HCT116 (cell line): ENCODE measurements at regions not wholly inside any gene's neighbourhood (a gene's known extent, or its start where the extent isn't known, plus 50 kb on each side); places are given as distances from the start of the nearest gene placed in this dataset.
"Not testable (repeated sequence)": the region's sequence is repeated elsewhere in the genome, so short reads cannot be mapped to it uniquely, and the experiment has no call there.

Source experiments
- ATAC-seq: fragments of 200-7000 bp; cut with Tn5 transposase; 2 replicates; pipeline ENCODE4 v1.9.1; 2020; ENCODE audit warnings: mild to moderate bottlenecking, moderate library complexity
- BruUV-seq: library from RNA; stranded (reverse); fragments of 400-500 nt; replicated peaks from 2 replicates; lab custom pipeline; 2021; lab: Mats Ljungman, UMichigan
- CTCF ChIA-PET: fragments of 300-600 bp; sonication (Branson Sonifier 250); formaldehyde crosslinking; loops from one replicate; lab custom pipeline; 2021; ENCODE audit warnings: antibody characterized with exemption; lab: Charles Lee
- POLR2A ChIA-PET: fragments of 300-600, 350-600 bp; sonication (Branson Sonifier 250); formaldehyde crosslinking; loops from one replicate; lab custom pipeline; 2021; ENCODE audit warnings: antibody characterized with exemption; lab: Charles Lee
- RAD21 ChIA-PET, 2 experiments: fragments of 300-600 bp; sonication (Branson Sonifier 250); formaldehyde crosslinking; loops; one replicate each; lab custom pipeline; 2023; ENCODE audit warnings: low total read pairs in 2 of 2; ENCODE audit not compliant: uncharacterized antibody in 2 of 2, unreplicated experiment in 2 of 2, low non-redundant PET in 1 of 2; lab: Charles Lee
- DNase-seq: peaks from one replicate; pipeline ENCODE4 v3.0.0-alpha.2; 2010; ENCODE audit warnings: low read depth, low spot score
- H2AFZ ChIP-seq: fragments of 200-600 bp; shearing (Covaris generic), sonication (generic); 2 replicates; pipeline ENCODE4 v1.6.1; 2017; ENCODE audit warnings: low read depth, mixed run types, mixed read lengths, antibody characterized with exemption, low read length; ENCODE audit not compliant: poor library complexity, severe bottlenecking
- H3K27ac ChIP-seq: 2 replicates; pipeline ENCODE4 v1.5.1; 2012; ENCODE audit warnings: low read depth, low read length
- H3K27me3 ChIP-seq: fragments of 200-600 bp; sonication (generic); 2 replicates; pipeline ENCODE4 v1.6.1; 2016; ENCODE audit warnings: mixed run types, low read length, mixed read lengths; ENCODE audit not compliant: insufficient read depth
- H3K36me3 ChIP-seq, 2 experiments: fragments of 200-500 bp in 1 of 2; fragments of 200-600 bp in 1 of 2; sonication (Bioruptor generic) in 1 of 2; sonication (generic) in 1 of 2; 2 replicates each; pipeline versions ENCODE4 v1.5.1 to v1.6.1; 2014 to 2016; ENCODE audit warnings: low read length in 2 of 2, inconsistent platforms in 1 of 2, mixed read lengths in 1 of 2, mixed run types in 1 of 2; ENCODE audit not compliant: insufficient read depth in 2 of 2, control insufficient read depth in 1 of 2
- H3K4me1 ChIP-seq, 2 experiments: fragments of 200-600 bp in 1 of 2; sonication (generic) in 1 of 2; 2 replicates each; pipeline versions ENCODE4 v1.5.1 to v1.6.1; 2012 to 2017; ENCODE audit warnings: low read length in 2 of 2, inconsistent platforms in 1 of 2, mild to moderate bottlenecking in 1 of 2, mixed read lengths in 1 of 2, mixed run types in 1 of 2, moderate library complexity in 1 of 2; ENCODE audit not compliant: insufficient read depth in 2 of 2, control insufficient read depth in 1 of 2
- H3K4me2 ChIP-seq: fragments of 200-600 bp; sonication (generic); 2 replicates; pipeline ENCODE4 v1.6.1; 2017; ENCODE audit warnings: mixed run types, low read length, mixed read lengths
- H3K4me3 ChIP-seq, 2 experiments: fragments of 200-600 bp in 1 of 2; sonication (generic) in 1 of 2; replicated peaks in 1 of 2; 2 replicates each; pipeline ENCODE4 v1.5.1; 2011 to 2016; ENCODE audit warnings: low read length in 2 of 2, control low read depth in 1 of 2, low read depth in 1 of 2, mild to moderate bottlenecking in 1 of 2, mixed read lengths in 1 of 2, mixed run types in 1 of 2
- H3K79me2 ChIP-seq: fragments of 200-600 bp; sonication (generic); 2 replicates; pipeline ENCODE4 v1.6.1; 2017; ENCODE audit warnings: mild to moderate bottlenecking, mixed run types, low read length, moderate library complexity, mixed read lengths; ENCODE audit not compliant: insufficient read depth
- H3K9ac ChIP-seq: fragments of 200-600 bp; sonication (generic); 2 replicates; pipeline ENCODE4 v1.6.1; 2016; ENCODE audit warnings: low read length, mixed read lengths
- H3K9me2 ChIP-seq: fragments of 200-600 bp; sonication (generic), shearing (Covaris generic); 2 replicates; pipeline ENCODE4 v1.6.1; 2017; ENCODE audit warnings: mixed run types, mild to moderate bottlenecking, moderate library complexity; ENCODE audit not compliant: insufficient read depth
- H3K9me3 ChIP-seq, 2 experiments: fragments of 200-500 bp in 1 of 2; fragments of 200-600 bp in 1 of 2; sonication (Bioruptor generic) in 1 of 2; sonication (generic) in 1 of 2; 2 replicates each; pipeline ENCODE4 v1.6.1; 2014 to 2017; ENCODE audit warnings: low read length in 2 of 2, mixed read lengths in 2 of 2, inconsistent platforms in 1 of 2, low read depth in 1 of 2, mild to moderate bottlenecking in 1 of 2, mixed run types in 1 of 2, moderate library complexity in 1 of 2; ENCODE audit not compliant: control insufficient read depth in 1 of 2, insufficient read depth in 1 of 2
- H4K20me1 ChIP-seq: fragments of 200-600 bp; sonication (generic), shearing (Covaris generic); 2 replicates; pipeline ENCODE4 v1.6.1; 2017; ENCODE audit warnings: mixed run types, mild to moderate bottlenecking, moderate library complexity; ENCODE audit not compliant: insufficient read depth
- ATF3 ChIP-seq: IDR thresholded peaks from 2 replicates; pipeline ENCODE4 v1.6.1; 2012
- CBX3 ChIP-seq: IDR thresholded peaks from 2 replicates; pipeline ENCODE4 v1.6.1; 2012; ENCODE audit warnings: low read depth
- ELF1 ChIP-seq: IDR thresholded peaks from 2 replicates; pipeline ENCODE4 v1.6.1; 2012; ENCODE audit warnings: low read depth, borderline replicate concordance
- EZH2 ChIP-seq: fragments of 200-600 bp; sonication (generic); IDR thresholded peaks from 2 replicates; pipeline ENCODE4 v1.6.1; 2017; ENCODE audit warnings: antibody characterized with exemption, mixed run types
- POLR2AphosphoS5 ChIP-seq: IDR thresholded peaks from 2 replicates; pipeline ENCODE4 v1.6.1; 2011; ENCODE audit warnings: mild to moderate bottlenecking, low read depth, low read length, moderate library complexity
- RAD21 ChIP-seq: IDR thresholded peaks from 2 replicates; pipeline ENCODE4 v1.6.1; 2012; ENCODE audit warnings: low read depth, mild to moderate bottlenecking
- SP1 ChIP-seq: IDR thresholded peaks from 2 replicates; pipeline ENCODE4 v1.6.1; 2012; ENCODE audit warnings: low read depth
- TCF7L2 ChIP-seq: IDR thresholded peaks from 2 replicates; pipeline ENCODE4 v1.7.0; 2011; ENCODE audit warnings: borderline replicate concordance, inconsistent platforms; ENCODE audit not compliant: insufficient read depth, insufficient read length; ENCODE audit errors: extremely low read depth
- ZBTB33 ChIP-seq: IDR thresholded peaks from 2 replicates; pipeline ENCODE4 v1.6.1; 2011; ENCODE audit warnings: mild to moderate bottlenecking, low read length, moderate library complexity; ENCODE audit not compliant: insufficient replicate concordance; ENCODE audit errors: extremely low read depth
- ZFX ChIP-seq: fragments of 450-650 bp; IDR thresholded peaks from 2 replicates; pipeline ENCODE4 v1.6.1; 2017
- intact Hi-C: fragments of 100-400 bp; cut with micrococcal nuclease; formaldehyde crosslinking; loops from 2 replicates; pipeline ENCODE4 v1.10.0; 2022
- TF ChIP-seq, protein P1 (sequence below): IDR thresholded peaks from 2 replicates; pipeline ENCODE4 v1.6.1; 2012

DNA sequence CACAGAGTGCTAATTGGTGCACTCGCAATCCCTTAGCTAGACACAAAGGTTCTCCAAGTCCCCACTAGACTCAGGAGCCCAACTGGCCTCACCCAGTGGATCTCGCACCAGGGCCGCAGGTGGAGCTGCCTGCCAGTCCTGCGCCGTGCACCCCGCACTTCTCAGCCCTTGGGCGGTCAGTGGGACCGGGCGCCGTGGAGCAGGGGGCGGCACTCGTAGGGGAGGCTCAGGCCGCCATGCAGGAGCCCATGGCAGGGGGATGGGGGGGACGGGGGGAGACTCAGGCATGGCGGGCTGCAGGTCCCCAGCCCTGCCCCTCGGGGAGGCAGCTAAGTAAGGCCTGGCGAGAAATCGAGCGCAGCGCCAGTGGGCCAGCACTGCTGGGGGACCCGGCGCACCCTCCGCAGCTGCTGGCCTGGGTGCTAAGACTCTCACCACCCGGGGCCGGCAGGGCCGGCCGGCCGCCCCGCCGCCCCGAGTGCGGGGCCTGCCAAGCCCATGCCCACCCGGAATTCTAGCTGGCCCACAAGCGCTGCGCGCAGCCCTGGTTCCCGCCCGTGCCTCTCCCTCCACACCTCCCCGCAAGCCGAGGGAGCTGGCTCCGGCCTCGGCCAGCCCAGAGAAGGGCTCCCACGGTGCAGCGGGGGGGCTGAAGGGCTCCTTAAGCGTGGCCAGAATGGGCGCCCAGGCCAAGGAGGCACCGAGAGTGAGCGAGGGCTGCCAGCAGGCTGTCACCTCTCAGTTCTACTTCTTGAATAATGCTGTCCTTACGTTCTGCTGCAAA is 258.2 kb downstream of the GALC start:
- H3K4me2 ChIP-seq, H3K9me2 ChIP-seq, BruUV-seq, H2AFZ ChIP-seq, H3K4me3 ChIP-seq, CTCF ChIA-PET, ATAC-seq, H3K9ac ChIP-seq, DNase-seq, intact Hi-C loops, H3K27me3 ChIP-seq, RAD21 ChIA-PET, H3K27ac ChIP-seq, POLR2A ChIA-PET, H4K20me1 ChIP-seq, H3K79me2 ChIP-seq, H3K4me1 ChIP-seq, H3K36me3 ChIP-seq: not testable (repeated sequence)
- peaks cover 0 to 23% of the 10 kb centered on the region in 2 experiments; a peak in 2 of 4 replicates for H3K9me3 ChIP-seq

GRCh38 chr14:87733115-87733514 is 259.9 kb downstream of the GALC start:
- DNase-seq, BruUV-seq, H2AFZ ChIP-seq, H3K4me3 ChIP-seq, H3K27me3 ChIP-seq, H3K4me2 ChIP-seq, H3K9me2 ChIP-seq, H3K4me1 ChIP-seq, H4K20me1 ChIP-seq, H3K27ac ChIP-seq, intact Hi-C loops, RAD21 ChIA-PET, ATAC-seq, POLR2A ChIA-PET, H3K36me3 ChIP-seq, CTCF ChIA-PET, H3K79me2 ChIP-seq, H3K9ac ChIP-seq: not testable (repeated sequence)
- H3K9me3 ChIP-seq: peaks cover 0 to 18% of the 10 kb centered on the region in 2 experiments; a peak in 2 of 4 replicates

DNA sequence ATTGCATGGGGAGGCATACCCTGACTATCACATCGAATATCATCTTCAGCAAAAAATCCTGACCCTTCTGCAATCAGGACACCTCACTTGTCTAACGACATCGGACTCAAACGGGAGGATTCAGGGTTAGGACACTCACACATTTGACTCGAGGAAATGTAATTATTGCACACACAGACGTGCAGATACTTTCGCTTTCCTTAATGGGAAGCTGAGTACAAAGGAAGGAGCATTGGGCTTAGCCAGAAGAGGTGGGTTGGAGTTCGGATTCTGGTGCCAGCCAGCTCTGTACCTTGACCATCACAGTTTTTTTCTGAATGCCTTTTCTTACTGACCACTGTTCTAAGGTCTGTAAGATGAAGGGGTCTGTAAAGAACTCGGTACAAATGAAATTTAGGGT is 260.4 kb downstream of the GALC start:
- no peak overlapping the region for H3K4me2 ChIP-seq
- no peak overlapping the region for H3K4me3 ChIP-seq
- no peak for ATAC-seq
- H3K9ac ChIP-seq: no peak overlapping the region
- H3K9me2 ChIP-seq: no peaks in the 10 kb centered on the region
- ChIA-PET POLR2A (no interaction called here), CTCF (no interaction called here), RAD21 (no interaction called here)
- H2AFZ ChIP-seq: no peak overlapping the region
- no TSS peak for BruUV-seq
- H3K4me1 ChIP-seq: no peaks in the 10 kb centered on the region
- no peaks in the 10 kb centered on the region for H3K36me3 ChIP-seq
- no peak for DNase-seq
- H3K27me3 ChIP-seq: no peaks in the 10 kb centered on the region
- peaks cover 0 to 14% of the 10 kb centered on the region in 2 experiments; a peak in 2 of 4 replicates for H3K9me3 ChIP-seq
- intact Hi-C loops: no loop called here
- no peaks in the 10 kb centered on the region for H3K79me2 ChIP-seq
- no peak overlapping the region for H3K27ac ChIP-seq
- no peaks in the 10 kb centered on the region for H4K20me1 ChIP-seq
- TF ChIP-seq POLR2AphosphoS5: no peak
- no peak for TF ChIP-seq ZBTB33
- TF ChIP-seq, protein P1, sequence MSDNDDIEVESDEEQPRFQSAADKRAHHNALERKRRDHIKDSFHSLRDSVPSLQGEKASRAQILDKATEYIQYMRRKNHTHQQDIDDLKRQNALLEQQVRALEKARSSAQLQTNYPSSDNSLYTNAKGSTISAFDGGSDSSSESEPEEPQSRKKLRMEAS: no peak
- no peak for TF ChIP-seq RAD21
- TF ChIP-seq TCF7L2: no peak
- no peak for TF ChIP-seq EZH2
- TF ChIP-seq ELF1: no peak
- TF ChIP-seq SP1: no peak
- no peak for TF ChIP-seq CBX3
- no peak for TF ChIP-seq ZFX
- no peak for TF ChIP-seq ATF3
